CD4-positive, alpha-beta T cell treated with Interleukin-17A for 4 hours (primary cell): ENCODE measurements at regions not wholly inside any gene's neighbourhood (a gene's known extent, or its start where the extent isn't known, plus 50 kb on each side); places are given as distances from the start of the nearest gene placed in this dataset.
"Not testable (repeated sequence)": the region's sequence is repeated elsewhere in the genome, so short reads cannot be mapped to it uniquely, and the experiment has no call there.

Experiments
- DNase-seq: peaks from one replicate; pipeline ENCODE4 v3.0.0-alpha.2; 2020; ENCODE audit warnings: mixed read lengths

GRCh38 chr6:170192905-170193304 is 98.0 kb downstream of the DLL1 start:
- DNase-seq: no peak

DNA sequence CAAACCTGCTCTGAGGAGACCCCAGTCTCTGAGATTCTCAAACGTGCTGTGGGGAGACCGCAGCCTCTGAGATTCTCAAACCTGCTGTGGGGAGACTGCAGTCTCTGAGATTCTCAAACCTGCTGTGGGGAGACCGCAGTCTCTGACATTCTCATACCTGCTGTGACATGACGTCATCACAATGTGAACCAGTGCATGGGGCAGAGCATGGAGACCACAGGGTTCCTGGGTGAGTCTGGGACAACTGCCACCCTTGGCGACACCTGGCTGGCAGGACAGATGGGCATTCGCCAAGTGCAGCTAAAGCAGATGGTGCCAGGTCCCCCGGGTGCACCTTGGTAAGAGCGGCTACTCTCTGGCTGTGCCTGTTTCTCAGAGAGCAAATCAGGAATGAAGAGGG is 98.8 kb downstream of the DLL1 start:
- DNase-seq: not testable (repeated sequence)

DNA sequence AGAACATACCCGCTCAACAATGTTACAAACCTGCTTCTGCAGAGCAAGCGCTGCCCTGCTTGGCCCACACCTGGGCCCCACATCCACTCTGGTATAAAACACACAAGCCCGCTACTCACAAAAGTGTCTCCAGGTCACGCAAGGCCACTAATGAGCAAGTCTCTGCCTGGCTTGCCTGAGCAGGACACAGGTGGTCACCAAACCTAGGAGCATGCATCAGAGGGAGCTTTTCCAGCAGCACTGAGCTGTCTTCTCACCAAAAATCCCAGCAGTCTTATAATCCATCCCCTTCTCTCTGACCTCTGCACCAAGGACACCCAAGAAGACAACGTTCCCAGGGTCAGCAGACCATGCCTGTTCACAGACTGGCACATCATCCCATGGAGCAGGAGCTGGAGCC is 100.8 kb downstream of the DLL1 start:
- no peak for DNase-seq

- no peak for DNase-seq
Observed at GRCh38 chr6:170189236-170189635, 101.6 kb downstream of the DLL1 start.

- DNase-seq: no peak
Observed at GRCh38 chr6:170188571-170189001, 102.3 kb downstream of the DLL1 start.

DNA sequence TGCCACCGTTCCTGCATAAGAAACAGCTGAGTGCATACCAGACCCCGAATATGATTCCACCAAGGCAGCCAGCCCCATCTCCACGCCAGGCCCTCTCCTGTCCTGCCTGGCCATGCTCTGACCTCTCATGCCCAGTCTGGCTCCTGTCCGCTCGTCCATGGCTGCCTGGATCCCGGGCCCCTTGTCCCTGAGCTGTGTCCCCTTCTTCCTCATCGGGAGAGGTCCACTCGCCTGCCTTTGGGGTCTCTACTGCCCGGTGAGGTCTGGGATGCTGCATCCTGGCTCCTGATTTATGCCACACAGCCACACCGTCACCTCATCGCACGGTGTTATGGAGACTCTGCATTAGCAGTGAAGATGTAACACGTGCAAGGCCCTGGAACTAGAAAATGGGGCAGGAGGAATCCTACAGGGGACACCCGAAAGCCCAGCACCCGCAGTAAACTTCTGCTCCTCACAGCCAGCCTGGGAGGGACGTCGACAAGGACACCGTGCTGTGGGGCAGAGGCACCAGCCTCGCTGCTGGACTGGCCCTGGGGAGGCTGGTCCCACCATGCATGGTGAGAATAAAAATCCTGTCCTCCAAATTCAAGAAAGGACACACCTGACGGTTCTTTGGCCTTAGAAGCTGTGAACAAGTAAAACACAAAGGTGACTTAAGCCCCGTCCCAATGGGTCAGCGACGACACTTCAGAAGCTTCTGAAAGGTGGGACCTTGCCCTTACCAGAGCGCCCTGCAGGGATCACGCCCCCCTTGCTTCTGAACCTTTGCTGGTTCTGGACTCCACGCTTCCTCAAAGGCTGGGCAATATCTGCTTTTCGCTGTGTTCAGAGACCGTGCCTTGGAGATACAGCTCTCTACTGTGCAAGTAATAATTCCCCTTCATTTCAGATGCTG is 103.0 kb downstream of the DLL1 start:
- no peak for DNase-seq

- no peak for DNase-seq
Observed at GRCh38 chr6:170186941-170187668, 103.8 kb downstream of the DLL1 start.

DNA sequence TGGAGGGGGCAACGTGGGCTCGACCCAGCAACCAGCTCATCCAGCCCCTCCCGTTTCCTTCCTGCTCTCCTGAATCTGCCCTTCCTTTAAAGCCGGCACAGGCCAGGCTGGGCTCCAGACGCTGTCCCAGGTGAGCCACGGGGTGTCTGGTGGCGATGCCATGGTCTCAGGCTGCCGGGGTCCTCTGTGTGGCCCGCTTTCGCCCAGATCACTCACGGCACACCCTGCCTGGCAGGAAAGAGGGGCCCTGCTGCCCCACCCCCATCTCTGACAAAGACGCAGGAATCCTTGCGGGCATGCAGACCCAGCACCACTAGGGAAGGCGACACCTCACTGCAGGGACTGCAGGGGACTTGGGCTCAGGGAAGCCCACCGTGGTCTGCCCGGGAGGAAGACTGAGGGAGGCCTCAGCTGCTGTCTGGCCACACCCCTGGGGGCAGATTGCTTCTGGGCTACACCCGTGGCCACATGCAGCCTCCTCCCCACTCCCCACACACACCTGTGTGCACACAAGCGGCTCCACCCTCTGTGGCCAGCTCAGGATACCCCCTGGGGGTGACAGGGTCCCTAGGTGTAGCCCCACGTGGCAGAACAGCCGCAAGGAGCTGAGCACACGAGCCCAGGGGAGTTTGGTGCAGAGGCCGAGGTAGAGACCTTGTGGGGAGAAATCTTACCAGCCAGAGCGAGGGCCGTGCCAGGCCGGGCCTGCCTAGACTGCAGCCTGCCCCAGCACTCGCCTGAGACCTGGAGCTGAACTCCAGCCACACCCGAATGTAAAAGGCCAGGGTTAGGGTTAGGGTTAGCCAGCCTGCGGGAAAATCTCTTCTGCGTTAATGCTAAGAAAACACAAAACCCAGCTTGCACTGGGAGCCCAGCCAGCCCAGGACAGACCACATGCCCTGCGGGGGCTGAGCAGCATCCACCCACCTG is 104.6 kb downstream of the DLL1 start:
- no peak for DNase-seq

DNA sequence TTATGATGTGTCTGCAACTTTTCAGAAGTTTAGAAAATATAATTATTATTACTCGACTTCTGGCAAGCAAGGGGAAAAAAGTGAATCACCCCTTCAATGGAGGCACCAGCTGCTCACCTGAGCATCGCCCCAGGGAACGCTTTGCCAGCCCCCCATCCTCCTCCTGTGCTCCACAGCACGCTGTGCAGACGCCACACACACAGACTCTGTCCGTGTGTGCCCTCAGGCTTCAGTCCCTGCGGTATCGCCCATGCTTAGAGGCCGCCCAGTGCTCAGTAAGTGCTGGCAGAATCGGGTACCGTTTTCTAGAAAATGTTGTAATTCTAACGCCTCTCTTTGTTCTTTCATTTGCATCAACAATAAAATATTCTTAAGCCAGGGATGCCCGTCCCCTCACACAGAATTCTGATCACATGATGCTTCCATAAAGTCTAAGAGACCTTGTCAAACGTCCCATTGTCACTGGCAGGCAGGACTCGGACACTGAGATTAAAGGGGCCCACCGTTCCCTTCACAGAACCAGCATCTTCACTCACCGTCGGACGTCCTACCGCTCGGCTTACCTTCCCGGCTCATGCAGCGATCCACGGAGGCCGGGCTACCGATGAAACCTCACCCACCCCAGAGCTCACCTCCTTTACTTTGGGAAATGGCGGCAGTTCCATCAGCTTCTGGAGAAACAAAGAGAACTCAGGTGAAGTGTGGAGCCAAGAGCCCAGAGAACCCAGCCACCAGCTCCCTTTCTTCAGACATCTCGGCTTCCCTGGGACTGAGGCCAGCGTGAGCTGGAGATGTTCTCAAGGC is 105.5 kb downstream of the DLL1 start:
- no peak for DNase-seq

DNA sequence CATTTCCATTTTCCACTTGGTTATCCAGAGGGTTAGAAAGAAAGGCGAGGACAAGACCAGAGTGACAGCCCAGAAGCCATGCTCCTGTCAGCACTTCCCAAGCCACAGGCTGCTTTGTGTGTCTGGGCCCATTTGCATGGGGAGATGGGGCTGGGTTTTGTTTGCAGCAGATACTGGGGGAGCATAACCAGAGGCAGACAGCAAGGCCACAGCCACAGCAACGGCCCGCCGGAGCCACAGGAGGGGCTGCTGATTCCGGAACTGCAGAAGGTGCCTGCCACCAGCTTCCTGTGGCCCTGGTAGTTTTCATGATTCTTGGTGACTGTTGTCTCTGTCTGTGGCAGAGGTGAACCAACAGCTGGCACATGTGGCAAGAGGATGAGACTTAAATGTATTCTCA is 106.6 kb downstream of the DLL1 start:
- no peak for DNase-seq

DNA sequence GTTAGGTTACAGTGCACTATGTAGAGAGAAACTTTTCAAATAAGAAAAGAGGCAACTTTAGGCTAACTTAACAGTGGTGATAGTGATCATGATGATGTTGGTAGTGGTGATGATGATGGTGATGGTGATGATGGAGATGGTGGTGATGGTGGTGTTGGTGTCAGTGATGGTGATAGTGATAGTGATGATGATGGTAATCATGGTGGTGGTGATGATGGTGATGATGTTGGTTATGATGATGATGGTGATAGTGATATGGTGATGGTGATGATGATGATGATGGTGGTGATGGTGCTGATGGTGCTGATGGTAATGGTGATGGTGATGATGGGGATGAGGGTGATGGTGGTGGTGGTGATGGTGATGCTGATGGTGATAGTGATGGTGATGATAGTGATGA is 107.4 kb downstream of the DLL1 start:
- no peak for DNase-seq

DNA sequence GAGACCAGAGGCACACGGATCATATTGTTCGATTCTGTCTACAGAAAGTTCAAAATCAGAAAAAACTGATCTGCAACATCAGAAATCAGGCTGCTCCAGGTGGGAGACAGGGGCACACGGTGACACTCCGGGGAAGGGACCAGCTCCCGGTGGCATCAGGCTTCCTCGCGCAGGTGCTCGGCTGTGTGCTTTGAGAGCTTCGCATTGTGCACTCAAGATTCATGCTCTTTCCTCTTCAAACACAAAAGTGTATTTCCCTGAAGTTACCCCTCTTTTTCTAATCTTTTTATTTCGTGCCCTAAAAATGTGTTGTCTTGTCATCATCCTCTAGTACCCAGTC is 108.1 kb downstream of the DLL1 start:
- DNase-seq: no peak

- no peak for DNase-seq
Observed at GRCh38 chr6:170182093-170182780, 108.6 kb downstream of the DLL1 start.

- DNase-seq: no peak
Observed at GRCh38 chr6:170181338-170181690, 109.6 kb downstream of the DLL1 start.

DNA sequence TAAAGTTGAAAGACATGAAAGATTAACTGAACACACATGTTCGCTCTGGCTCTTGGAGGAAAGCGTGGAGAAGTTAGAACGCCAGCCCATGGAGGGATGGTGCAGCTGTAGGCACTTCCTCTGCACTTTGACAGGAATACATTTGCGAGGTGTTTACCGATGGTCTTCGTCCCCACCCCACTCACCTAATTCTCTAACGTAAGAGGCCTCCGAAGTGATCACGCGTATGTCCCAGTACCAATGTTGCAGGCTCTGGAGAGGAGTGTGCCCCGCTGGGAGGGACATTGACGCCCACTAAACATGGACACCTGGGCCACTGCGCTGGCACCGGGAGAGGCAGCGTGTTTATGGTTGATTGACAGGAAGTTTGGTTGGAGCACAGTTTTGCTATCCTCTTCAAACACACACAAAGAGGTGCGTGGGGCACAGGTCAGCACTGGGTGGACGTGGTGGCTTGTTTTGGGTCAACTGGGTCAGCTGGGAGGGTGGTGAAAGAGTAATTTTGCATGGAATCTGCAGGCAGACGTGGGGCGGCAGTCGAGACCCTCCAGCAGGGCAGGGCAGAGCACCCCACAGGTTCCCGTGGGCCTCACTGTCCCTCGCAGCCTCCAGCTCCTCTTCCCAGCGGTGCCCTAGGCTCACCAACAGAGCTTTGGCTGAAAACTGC is 110.1 kb downstream of the DLL1 start:
- DNase-seq: no peak

DNA sequence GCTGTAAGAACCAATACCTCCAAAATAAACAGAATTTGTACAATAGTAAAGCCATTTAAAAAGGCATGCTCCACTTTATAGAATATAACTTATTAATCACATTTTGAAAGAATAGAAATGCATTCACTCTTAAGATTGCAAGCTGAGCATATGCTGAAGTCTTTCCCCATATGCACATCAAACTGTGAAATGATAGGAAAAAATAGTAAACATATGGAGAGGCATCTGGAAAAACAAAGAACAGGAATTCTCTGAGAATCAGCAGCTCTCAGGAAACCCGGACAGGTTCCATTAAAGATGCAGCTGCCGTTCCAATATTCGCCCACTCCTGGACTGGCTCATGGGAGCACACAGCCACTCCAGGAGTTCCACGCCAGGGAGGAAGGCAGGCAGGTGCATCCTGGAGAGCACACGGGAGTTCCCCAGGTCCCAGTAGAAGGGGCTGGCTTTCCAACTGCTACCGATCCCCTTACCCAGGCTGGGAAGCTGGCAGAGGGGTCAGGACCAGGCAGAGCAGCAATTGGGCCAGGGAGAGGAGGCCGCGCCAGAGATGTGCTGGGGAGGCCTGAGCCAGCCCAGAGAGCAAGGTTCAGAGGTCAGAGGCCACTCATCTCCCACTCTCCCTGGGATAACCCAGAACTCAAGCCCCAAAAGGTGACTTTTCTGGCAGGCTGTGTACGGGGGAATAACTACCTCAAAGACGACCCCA is 111.1 kb downstream of the DLL1 start:
- DNase-seq: no peak

- no peak for DNase-seq
Observed at GRCh38 chr6:170178561-170179477, 112.1 kb downstream of the DLL1 start.

GRCh38 chr6:170177772-170178560 is 112.9 kb downstream of the DLL1 start:
- DNase-seq: no peak
